Fibroblast of mammary gland (primary cell): ENCODE measurements at regions not wholly inside any gene's neighbourhood (a gene's known extent, or its start where the extent isn't known, plus 50 kb on each side); places are given as distances from the start of the nearest gene placed in this dataset.
"Not testable (repeated sequence)": the region's sequence is repeated elsewhere in the genome, so short reads cannot be mapped to it uniquely, and the experiment has no call there.

Source experiments
- DNase-seq: peaks from one replicate; pipeline ENCODE4 v3.0.0-alpha.2; 2010; ENCODE audit warnings: low read depth
- H3K4me3 ChIP-seq: 2 replicates; pipeline ENCODE4 v1.5.1; 2011; ENCODE audit warnings: low read depth, mild to moderate bottlenecking, low read length, moderate library complexity; ENCODE audit not compliant: control insufficient read depth

DNA sequence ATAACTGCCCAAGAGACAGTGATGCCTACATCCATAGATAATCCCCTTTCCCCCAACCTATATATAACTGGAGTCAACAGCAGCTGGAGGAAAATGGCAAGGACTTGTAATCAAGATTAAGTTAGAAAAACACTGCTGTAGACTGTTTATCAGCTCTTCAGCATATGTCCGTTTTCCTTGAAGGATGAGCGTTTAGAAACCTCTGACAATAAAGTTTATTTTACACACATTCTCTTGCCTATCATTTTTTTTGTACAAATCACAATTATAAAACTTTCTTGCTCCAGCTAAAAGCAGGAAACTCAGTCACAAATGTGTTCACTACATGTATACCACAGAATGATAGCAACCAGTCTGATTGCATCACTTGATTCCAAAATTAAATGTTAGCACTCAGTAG is 50.8 kb downstream of the PPIAL4G start:
- DNase-seq, H3K4me3 ChIP-seq: not testable (repeated sequence)

DNA sequence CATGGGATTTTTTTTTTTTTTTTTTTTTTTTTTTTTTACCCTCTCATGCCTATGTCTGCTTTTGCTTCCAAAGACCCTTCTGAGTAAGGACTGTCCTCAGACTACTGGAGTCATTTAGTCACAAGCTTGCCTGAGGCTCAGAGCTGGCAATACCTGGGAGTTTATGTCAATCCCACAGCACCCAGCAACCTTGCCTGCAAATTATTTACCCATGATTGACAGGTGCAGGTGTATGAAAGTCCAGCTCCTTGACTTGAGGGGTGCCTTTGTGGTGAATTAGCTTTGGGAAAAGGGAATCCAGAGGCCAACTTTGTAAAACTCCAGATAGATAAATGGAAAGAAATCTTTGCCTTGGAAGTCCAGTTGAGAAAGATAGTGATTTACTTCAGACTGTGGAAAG is 53.2 kb downstream of the PPIAL4G start:
- not testable (repeated sequence) for DNase-seq, H3K4me3 ChIP-seq

DNA sequence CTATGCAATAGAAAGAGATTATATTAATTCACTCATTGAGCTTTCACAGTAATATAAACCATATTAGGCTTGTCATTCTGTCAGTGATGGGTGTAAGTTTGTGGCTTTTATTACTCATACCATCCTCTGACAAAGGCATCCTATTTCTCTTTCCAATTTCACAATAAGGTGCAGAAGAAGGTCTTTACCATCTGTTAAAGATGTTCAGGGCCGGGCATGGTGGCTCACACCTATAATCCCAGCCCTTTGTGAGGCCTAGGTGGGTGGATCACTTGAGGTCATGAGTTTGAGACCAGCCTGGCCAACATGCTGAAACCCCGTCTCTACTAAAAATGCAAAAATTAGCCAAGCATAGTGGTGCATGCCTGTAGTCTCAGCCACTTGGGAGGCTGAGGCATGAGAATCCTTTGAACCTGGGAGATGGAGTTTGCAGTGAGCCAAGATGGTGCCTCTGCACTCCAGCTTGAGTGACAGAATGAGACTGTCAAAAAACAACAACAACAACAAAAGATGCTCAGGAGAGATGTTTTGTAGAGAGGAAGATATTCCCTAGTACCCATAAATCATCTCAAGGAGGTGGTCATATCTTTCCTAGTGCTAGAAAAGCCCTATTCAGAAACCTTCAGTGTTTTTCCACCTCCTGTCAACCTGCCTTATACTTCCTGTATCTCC is 56.0 kb downstream of the PPIAL4G start:
- H3K4me3 ChIP-seq = not testable (repeated sequence)
- peak; percentile 76 for DNase-seq

DNA sequence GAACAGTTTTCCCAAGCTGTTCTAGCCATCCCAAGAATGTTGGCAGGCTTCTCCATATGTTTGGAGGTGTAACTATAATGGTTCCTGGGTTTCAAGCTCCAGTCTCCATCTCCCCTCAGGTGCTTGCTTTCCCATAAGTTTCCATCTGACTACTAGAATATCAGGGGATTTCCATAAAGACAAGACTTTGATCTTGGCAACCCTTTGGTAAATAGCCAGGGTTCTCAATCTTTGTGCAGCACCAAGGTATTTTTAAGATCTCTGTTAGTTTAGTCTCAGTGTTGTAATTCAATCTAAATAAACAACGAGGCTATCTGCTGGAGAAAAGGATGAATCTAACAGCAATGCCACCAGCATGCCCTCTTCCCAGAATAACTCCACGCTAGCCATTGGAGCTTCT is 56.7 kb downstream of the PPIAL4G start:
- not testable (repeated sequence) for DNase-seq, H3K4me3 ChIP-seq

DNA sequence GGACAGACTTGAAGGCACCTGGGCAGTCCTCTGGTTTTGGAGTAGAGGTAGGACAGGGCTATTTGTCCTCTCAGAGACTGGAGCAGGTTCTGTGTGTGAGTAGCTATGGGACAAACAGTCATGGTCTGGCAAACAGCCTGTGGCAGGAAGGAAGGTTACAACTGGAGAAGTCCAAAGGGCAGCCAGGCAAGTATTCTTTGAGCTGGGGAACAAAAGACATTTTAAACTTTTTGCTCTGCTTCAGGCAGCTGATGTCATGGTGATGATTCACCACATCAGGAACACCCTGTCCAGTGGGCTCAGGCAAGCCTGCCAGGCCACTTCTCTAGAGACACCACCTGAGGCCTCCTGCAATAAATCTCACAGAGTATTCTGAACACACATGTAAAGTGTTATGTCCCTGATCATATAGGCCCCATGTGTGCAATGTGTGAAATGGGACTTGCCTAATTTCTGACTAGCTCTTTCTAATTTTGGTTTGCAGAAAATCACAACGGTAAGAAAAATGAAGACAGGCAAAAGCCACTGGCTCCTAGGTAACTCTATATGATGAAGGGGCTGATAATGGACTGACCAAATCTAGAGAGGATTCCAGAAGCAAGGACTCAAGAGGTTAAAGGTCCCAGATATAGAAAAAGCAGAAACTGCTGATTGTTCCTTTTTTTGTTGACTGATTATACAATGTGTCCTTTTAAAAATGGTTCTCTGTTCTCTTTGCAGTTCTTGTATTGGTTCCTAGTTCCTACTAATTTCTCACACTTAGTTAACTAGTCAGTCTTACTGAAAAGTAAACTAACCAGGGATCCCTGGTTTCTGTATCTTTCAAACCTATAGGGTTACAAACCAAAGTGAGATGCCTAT is 58.7 kb downstream of the PPIAL4G start:
- not testable (repeated sequence) for H3K4me3 ChIP-seq
- DNase-seq = peak; percentile 85

DNA sequence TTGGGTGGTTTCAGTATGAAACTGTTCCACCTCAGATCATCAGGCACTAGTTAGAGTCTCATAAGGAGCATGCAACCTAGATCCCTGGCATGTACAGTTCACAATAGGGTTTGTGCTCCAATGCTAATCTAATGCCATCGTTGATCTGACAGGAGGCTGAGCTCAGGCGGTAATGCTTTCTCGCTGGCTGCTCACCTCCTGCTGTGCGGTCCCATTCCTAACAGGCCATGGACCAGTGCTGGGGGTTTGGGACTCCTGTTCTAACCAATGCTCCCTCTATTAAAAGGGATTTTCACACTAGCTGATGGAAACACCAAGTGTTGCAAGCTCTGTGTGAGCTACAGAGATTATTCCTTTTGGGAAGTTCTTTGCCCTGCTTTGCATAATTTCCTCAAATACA is 60.2 kb downstream of the PPIAL4G start:
- H3K4me3 ChIP-seq, DNase-seq: not testable (repeated sequence)

DNA sequence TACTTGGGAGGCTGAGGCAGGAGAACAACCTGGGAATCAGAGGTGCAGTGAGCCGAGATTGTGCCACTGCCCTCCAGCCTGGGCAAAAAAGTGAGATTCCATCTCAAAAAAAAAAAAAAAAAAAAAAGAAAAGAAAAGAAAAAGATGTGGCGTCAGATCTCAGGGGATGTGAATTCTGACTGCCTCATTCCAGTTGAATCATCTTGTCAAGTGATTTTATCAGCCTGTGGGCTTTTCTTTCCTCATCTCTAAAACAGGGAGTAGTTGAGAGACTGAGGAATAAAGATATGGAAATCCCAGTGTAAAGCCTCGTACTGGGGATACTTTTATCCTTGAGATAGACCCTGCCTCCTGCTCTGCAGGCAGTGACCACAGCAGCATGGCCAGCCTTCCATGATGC is 65.9 kb downstream of the PPIAL4G start:
- not testable (repeated sequence) for H3K4me3 ChIP-seq

DNA sequence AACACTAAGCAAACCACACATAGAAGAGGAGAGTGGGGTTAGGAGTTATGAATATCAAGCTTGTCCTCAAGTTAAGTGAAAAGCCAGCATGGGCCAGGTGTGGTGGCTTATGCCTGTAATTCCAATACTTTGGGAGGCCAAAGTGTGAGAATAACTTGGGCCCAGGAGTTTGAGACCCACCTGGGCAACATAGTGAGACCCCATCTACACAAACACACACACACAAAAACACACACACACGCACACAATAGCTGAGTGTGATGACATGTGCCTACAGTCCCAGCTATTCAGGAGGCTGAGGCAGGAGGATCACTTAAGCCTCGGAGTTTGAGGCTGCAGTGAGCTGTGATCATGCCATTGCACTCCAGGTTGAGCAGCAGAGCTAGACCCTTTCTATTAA is 69.7 kb downstream of the PPIAL4G start:
- H3K4me3 ChIP-seq, DNase-seq: not testable (repeated sequence)

More for the DNA sequence above, 65.9 kb downstream of the PPIAL4G start:
- DNase-seq = not testable (repeated sequence)

DNA sequence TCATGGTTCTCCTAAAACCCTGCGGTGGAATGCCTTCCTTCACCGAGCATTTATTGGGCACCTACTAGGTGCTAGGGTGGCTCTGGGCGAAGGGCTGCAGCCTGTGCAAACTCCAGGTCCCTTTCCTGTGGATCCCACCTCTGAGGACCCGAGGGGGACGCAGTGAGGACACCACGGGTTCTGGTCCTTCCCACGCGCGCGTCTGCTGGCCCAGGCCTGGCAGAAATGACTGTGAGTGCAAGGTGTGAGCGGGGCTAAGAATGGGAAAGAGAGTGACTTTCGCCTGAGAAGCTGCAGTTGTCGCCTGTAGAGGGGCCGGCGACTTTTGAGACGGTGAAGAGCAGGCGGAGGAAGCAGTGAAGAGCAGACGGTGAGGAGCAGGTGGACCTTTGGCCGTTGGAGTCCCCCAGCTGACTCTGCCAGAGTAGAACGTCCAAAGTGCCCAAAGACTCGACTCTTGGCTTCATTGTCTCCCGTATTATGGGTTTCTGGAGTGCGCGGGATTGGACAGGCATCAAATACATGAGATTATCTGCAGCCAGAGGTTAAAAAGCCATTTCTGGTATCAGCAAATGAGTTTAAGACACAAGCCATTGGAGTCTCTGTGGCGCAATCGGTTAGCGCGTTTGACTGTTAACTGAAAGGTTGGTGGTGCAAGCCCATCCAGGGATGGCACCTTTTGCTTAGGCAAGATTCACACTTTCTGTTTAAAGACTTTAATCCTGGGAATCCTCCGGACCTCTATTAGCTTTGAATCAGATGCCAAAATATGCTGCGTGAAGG is 78.1 kb downstream of the PPIAL4G start:
- DNase-seq, H3K4me3 ChIP-seq: not testable (repeated sequence)

DNA sequence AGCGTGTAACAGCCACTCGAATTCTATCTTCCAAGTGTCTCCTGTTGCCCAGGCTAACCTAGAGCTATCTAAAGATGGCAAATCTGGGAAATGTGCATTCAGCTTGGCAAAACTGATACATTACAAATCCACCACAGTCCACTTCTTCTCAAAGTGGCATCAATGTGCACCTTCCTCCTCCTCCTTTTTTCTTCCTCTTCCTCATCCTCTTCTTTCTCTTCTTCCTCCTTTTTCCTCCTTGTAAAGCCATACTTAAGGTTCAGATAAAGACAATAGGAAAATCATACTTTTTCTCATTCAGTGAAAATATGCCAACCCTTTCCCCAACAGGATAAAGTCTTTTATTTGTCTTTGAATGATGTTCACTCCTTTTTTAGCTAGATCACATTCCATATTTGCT is 79.2 kb downstream of the PPIAL4G start:
- H3K4me3 ChIP-seq, DNase-seq: not testable (repeated sequence)

DNA sequence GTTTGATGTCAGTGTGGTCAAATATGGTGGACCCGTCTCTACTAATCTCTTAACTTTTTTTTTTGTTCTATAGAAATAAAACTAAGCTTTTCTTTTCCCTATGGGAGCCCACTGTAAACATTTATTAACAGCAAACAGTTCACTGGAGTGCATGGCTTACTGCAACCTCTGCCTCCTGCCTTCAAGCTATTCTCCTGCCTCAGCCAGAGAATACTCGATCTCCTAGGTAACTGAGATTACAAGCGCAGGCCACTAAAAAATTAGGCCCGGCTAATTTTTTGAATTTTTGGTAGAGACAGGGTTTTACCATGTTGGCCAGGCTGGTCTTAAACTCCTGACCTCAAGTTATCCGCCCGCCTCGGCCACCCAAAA is 80.0 kb downstream of the PPIAL4G start:
- peak overlapping the region; percentile 62 for H3K4me3 ChIP-seq
- DNase-seq = not testable (repeated sequence)

DNA sequence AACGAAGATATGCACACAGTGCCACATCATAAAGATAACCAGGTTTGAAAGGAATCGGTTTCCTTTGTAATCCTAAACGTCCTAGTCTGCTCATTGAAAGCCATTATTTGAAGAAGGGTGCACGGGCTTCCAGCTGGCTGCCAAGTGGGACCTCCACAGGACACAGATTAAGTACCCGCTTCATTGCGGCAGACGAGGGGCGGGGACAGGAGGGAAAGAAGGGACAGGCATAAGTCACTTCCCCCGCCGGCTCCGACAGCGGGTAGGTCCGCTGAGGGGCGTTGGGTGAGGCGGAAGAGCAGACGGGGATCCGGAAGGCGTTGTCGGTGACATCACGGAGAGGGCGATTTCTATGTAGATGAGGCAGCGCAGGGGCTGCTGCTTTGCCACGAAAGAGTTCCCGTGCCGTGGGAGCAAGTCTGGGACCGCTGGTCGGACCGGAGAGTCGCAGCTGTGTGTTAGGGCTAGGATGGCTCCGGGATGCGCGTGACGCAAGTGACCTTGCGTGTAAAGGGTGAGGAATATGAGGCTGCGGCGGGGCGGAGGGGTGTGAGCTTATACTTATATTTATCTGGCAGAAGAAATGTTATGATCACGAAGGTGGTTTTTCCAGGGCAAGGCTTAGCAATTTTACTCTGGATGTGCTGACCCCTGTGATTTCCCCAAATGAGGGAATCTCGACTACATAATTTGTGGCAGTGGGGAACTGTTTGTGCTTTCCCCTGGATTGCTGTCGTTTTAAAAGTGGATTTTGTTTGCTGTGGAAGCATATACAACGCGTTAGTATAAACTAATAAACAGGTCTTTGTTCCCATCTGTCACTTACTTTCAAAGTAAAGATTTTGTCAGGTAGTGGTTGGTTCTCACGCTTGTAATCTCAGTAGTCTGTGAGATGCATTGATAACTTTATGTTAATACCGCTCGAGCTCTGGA is 80.7 kb downstream of the PPIAL4G start:
- peak overlapping the region; percentile 62 for H3K4me3 ChIP-seq
- DNase-seq = peak; percentile 77

DNA sequence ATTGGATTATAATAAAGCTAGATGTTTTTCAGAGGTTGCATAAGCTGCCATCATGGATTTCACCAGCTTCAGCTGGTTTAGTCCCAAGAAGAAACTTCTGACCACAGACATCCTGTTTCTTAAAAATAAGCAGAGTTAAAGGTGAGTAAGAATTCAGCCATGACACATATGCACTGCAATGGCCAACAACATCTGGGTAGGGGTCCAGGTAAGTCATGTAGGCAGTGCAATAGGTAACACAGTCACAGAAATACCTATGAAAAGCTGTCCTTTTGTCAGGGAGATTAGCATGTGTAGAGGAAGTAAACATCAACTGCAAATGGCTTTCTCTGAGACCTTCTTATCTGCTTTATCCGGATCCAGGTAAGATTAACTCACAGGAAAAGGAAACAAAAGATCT is 85.6 kb downstream of the PPIAL4G start:
- not testable (repeated sequence) for H3K4me3 ChIP-seq, DNase-seq

DNA sequence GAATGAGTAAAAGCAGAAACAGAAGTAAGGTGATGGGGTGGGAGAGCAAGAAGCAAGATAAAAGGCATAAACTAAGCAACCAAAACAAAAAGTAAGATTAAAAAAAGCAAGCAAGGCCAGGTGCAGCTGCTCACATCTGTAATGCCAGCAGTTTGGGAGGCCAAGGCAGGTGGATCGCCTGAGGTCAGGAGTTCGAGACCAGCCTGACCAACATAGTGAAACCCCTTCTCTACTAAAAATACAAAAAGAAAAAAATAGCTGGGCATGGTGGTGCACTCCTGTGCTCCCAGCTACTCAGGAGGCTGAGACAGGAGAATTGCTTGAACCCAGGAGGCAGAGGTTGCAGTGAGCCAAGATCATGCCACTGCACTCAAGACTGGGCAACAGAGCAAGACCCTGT is 90.6 kb downstream of the PPIAL4G start:
- H3K4me3 ChIP-seq, DNase-seq: not testable (repeated sequence)

DNA sequence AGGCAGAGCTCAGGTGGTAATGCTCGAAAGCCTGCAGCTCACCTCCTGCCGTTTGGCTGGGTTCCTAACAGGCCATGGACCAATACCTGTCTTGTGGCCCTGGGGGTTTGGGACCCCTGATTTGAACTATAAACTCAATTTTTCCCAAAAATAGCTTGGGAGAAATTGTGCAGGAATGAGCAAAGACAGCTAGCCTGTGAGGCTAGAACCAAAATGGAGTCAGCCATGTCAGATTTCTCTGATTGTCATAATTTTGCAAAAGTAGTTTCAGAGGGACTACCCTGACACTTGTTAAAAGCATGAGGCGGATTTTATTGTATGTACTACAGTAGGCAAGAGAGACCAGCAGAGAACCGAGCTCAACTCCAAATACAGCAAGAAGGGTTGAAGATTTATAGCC is 91.8 kb downstream of the PPIAL4G start:
- DNase-seq, H3K4me3 ChIP-seq: not testable (repeated sequence)
